C4-2B (cell line): ENCODE measurements at regions not wholly inside any gene's neighbourhood (a gene's known extent, or its start where the extent isn't known, plus 50 kb on each side); places are given as distances from the start of the nearest gene placed in this dataset.

ENCODE experiments used
- ZFX ChIP-seq: fragments of 450-650 bp; IDR thresholded peaks from 2 replicates; pipeline ENCODE4 v1.6.1; 2017
- TF ChIP-seq, protein P1 (sequence below): fragments of 450-650 bp; conservative IDR thresholded peaks from 2 replicates; pipeline ENCODE4 v1.5.1; 2017; ENCODE audit warnings: mild to moderate bottlenecking

DNA sequence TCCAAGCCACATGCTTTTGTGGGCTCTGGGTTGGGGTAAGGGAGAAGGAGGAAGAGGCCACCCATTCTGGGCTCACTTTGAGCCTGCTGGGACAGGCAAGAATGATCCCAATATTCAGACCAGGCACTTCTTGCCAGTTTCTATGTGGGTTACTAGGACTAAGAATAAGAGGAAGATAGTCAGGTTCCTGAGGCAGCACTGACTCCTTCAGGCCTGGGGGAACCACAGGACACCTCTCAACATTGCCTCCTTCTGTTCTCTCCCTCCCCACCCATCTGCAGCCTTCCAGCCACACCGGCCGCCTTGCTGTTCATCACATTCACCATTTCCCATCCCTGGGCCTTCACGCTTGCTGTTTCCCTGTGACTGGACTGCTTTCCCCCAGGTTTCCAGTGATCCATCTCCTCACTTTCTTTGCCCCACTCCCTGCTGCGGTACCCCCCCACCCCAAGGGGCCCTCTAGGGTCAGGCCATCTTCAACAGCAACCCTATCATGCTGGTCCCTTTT is 69.2 kb upstream of the SIRPA start:
- TF ChIP-seq, protein P1, sequence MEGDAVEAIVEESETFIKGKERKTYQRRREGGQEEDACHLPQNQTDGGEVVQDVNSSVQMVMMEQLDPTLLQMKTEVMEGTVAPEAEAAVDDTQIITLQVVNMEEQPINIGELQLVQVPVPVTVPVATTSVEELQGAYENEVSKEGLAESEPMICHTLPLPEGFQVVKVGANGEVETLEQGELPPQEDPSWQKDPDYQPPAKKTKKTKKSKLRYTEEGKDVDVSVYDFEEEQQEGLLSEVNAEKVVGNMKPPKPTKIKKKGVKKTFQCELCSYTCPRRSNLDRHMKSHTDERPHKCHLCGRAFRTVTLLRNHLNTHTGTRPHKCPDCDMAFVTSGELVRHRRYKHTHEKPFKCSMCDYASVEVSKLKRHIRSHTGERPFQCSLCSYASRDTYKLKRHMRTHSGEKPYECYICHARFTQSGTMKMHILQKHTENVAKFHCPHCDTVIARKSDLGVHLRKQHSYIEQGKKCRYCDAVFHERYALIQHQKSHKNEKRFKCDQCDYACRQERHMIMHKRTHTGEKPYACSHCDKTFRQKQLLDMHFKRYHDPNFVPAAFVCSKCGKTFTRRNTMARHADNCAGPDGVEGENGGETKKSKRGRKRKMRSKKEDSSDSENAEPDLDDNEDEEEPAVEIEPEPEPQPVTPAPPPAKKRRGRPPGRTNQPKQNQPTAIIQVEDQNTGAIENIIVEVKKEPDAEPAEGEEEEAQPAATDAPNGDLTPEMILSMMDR, result no peak
- TF ChIP-seq ZFX, result no peak
